ENCODE measurements at regions not wholly inside any gene's neighbourhood (a gene's known extent, or its start where the extent isn't known, plus 50 kb on each side); places are given as distances from the start of the nearest gene placed in this dataset.

DNA sequence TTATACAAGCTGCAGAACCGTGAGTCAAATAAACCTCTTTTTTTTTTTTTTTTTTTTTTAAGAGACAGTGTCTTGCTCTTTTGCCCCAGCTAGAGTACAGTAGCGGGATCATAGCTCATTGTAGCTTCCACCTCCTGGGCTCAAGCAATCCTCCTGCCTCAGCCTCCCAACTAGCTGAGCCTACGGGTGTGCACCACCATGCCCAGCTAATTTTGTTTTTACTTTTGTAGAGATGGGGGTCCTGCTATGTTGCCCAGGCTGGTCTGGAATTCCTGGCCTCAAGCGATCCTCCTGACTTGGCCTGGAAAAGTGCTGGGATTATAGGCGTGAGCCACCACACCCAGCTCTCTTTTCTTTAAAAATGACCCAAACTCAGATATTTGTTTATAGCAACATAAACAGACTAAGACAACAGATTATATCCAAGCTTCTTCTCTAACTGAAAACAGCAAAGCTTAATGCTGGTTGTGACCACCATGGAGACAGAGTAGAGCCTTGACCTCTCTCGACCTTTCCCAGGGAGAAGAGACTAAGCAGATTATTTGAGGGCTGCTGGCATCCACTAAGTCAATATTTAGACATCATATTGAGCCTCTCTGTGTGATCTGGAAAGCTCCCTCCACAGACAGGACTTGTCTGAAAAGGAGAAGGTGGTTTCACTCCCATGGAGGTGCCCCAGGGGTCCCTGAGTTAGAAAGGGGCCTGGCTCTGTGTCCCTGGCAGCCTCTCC is 150.0 kb downstream of the KCTD15 start:
- no peak for DNase-seq (ENCODE audit: low read depth in 4 of 4, low spot score in 1 of 4)

DNA sequence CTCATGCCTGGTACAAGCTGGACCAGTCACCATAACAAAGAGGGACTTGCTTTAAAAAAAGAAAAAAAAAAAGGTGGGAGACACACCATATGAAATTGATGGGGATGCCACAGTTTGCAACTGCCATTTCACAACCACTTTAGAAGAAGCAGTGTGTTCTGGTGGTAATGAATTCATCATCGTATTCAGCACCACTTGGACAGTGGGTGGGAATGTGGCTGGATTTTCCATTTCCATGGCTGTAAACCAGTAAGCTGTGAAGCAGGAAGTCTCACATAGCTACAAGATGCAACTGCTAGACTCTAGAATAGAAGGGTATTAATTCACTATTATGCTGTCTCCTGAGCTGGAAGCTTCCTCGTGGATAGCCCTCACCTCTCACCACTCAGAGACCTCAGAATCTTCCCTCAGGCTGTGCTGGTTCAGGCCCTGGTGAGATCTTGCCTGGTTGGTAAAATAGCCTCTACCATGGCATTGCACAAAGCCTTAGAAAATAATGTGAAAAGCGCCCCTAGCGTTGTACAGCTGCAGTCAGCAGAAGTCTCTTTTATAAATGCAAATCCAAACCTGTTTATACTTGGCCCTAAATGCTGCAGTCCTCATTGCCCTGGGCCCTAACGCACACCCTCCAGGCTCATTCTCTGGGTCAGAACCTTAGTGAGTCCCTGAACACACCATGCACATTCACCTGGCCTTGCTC is 150.7 kb downstream of the KCTD15 start:
- DNase-seq (ENCODE audit: low read depth in 4 of 4, low spot score in 1 of 4): no peak

DNA sequence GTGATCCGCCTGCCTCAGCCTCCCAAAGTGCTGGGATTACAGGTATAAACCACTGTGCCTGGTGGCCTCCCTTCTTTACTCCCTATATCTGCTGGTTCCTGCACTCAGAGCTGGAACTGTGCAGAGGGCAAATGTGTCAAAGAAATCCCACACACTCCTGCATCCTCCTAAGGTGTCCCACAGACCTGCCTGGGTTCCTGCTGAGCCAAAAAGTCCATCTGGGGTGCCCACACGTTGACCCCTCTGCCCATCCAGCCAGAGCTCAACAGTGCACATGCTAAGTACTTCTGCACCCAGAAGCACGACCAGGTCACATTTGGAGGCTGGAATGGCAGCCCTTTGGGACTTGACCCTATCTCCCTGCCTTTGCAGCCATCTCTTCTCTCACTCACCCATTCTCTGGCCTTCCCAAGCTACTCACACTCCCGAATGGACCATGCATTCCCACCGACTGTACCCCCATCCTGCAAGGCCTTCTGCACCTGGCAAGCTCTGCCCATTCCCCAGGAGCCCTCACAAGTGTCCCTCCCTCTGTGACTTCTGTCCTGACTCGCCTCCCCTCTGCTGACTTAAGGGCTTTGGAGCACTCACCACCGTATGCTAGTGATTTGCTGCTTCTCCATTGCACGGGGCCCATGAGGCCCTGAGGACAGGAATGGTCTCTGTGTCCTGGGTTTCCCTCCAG is 152.1 kb downstream of the KCTD15 start:
- no peak for DNase-seq (ENCODE audit: low read depth in 4 of 4, low spot score in 1 of 4)

DNA sequence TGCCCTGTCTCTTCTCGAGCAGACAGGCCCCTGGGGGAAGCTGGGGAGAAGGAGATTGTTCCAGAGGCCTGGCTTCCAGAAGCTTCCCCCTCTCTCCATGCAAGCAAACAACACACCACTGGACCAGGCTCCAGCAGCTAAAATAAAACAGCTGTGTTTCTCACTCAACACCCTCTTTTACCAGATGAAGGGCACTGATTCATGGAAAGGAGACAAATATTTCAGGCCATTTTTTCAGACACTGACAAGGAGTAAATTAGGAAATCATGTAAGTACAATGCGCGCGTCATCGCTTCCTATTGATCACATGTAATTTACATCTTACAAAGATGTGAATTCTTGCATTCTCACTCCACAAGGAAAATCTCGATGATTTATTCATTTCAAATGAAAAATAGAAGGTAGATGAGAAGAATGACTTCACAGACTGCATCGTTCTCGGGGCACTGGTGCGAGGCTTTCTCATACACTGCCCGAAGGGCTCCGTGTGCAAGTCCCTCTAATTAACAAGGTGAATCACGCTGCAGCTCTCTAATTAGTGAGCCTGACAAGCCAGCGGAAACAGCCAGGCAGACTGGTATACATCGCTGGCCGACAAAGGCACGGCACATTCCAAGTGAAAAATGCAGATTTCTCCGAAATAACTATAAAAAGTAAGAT is 153.6 kb downstream of the KCTD15 start:
- DNase-seq (ENCODE audit: low read depth in 4 of 4, low spot score in 1 of 4): no peak

DNA sequence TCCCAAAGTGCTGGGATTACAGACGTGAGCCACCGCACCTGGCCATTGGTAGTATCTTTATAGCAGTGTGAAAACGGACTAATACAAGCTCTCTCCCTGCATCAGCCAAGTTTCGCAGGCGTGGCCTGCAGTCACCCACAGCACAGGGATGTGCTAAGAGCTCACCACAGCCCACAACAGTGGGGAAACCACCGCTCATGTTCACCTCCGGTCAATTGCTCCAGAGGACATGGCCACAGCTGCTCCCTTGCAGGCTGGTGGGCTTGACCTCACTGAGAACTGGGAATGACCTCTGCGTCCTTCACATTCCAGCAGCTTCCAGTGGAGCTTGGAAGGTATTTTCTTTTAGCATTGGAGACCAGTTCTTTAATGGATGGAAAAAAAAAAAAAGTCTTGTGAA is 156.4 kb downstream of the KCTD15 start:
- no peak for DNase-seq (ENCODE audit: low read depth in 4 of 4, low spot score in 1 of 4)

DNA sequence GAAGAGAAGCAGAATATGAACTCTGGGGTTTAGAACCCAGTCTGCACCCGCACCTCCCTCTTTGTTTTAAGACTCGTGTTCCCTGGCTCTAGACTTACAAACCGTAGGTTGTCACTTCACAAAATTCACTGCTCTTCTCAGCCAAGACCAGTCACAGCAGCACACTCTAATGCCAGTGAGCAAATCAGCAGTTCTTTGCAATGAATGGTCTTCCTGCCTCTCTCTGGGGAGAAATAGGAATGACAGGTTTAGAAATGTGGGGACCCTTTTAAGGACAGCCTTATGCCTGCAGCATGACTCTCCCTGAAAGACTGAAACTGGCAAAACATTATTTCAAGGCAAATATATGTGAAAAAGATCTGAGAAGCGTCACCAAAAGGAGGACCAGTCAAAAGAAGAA is 156.9 kb downstream of the KCTD15 start:
- DNase-seq (ENCODE audit: low read depth in 4 of 4, low spot score in 1 of 4): no peak

DNA sequence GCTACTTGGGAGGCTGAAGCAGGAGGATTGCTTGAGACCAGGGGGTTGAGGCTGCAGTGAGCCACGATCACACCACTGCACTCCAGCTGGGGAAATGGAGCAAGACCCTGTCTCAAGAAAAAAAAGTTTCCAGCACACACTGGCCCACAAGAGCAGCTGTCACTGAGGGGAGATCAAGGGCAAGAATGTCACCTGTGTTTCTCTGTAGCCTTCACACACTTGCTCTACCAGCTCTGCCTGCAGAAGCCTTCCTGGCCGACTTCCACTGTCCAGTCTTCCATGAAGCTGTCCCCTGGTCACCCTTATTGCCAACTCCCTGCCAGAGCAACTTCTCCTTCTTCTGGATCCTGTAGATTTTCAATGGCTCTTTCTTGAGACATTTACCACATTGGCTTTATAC is 158.0 kb downstream of the KCTD15 start:
- DNase-seq (ENCODE audit: low read depth in 4 of 4, low spot score in 1 of 4): no peak

DNA sequence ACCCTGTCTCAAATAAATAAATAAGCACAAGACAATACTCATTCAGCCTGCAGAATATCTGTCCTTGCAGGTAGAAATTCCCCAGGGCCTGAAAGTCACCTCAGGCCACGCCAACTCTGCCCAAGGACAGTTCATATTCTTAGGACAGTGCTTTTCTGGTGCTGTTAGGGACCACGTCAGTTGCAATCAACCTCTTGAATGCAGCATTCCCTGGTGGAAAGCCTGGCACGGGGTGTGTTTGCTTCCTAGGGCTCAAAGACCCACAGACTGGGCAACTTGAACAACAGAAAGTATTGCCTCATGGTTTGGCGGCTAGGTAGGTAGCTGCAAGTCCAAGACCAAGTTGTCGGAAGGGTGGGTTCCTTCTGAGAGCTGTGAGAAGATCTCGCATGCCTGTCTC is 160.3 kb downstream of the KCTD15 start:
- no peak for DNase-seq (ENCODE audit: low read depth in 4 of 4, low spot score in 1 of 4)

DNA sequence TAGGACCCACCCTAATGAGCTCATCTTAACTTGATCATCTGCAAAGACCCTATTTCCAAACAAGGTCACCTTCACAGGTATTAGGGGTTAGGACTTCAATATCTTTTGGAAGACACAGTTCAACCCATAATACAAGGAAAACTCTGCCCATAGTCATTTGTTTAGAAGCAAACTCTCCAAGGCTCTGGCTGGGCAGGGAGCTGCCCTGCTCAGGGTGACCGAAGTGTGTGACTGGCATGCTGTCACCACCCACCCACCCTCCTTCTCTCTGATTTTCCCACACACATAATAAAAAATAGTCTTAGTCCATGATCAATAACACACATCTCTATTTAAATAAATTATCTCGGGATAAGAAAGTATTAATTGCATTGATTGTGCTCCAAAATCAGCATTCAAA is 161.1 kb downstream of the KCTD15 start:
- no peak for DNase-seq (ENCODE audit: low read depth in 4 of 4, low spot score in 1 of 4)

DNA sequence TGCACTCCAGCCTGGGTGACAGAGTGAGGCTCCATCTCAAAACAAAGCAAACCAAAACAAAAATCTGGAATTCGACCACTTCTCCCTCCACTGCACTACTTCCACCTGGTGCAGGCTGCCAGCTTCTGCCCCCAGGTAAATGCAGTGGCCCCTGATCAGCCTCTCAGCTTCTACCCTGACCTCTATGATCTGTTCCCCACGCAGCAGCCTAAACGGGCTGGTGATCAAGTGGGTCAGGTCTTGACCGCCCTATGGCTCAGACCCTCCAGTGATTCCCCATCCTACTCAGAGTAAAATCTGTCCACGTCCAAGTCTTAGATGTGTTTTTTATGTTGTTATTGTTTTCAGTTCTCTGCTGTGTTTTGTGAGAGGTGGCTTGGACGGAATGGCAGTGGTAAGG is 163.9 kb downstream of the KCTD15 start:
- no peak for DNase-seq (ENCODE audit: low read depth in 4 of 4, low spot score in 1 of 4)

DNA sequence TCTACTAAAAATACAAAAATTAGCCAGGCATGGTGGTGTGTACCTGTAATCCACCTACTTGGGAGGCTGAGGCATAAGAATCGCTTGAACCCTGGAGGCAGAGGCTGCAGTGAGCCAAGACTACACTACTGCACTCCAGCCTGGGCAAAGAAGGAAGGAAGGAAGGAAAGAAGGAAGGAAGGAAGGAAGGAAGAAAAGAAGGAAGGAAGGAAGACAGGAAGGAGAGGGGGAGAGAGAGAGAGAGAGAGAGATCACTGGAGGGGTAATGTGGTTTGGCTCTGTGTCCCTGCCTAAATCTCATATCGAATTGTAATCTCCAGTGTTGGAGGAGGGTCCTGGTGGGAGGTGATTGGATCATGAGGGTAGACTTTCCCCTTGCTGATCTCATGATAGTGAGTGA is 165.5 kb downstream of the KCTD15 start:
- DNase-seq (ENCODE audit: low read depth in 4 of 4, low spot score in 1 of 4): no peak

DNA sequence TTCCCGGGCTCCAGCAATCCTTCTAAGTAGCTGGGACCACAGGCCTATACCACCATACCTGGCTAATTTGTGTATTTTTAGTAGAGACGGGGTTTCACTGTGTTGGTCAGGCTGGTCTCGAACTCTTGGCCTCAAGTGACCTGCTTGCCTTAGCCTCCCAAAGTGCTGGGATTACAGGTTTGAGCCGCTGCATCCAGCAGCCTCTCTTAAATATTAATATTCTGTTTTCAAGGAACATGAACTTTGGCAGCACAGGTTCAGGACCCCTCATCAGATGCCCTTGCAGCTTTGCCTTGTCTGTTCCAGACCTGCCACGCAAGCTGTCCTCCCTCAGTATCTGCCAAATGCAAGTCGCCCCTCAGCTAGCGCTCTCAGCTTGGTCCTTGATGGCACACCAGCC is 166.8 kb downstream of the KCTD15 start:
- DNase-seq (ENCODE audit: low read depth in 4 of 4, low spot score in 1 of 4): no peak

DNA sequence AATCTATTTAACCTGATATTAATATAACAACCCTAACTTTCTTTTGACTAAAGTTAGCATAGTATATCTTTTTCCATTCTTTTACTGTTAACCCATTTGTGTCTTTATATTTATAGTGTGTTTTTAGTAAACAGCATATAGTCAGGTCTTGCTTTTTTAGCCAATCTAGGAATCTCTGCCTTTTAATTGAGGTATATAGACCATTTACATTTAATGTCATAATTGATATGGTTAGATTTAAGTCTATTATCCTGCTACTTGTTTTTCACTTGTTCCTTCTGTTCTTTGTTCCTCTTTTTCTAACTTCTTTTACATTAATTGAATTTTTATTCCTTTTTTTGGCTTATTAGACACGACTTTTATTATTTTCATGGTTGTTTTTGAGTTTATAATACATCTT is 174.4 kb downstream of the KCTD15 start:
- no peak for DNase-seq (ENCODE audit: low read depth in 4 of 4, low spot score in 1 of 4)

DNA sequence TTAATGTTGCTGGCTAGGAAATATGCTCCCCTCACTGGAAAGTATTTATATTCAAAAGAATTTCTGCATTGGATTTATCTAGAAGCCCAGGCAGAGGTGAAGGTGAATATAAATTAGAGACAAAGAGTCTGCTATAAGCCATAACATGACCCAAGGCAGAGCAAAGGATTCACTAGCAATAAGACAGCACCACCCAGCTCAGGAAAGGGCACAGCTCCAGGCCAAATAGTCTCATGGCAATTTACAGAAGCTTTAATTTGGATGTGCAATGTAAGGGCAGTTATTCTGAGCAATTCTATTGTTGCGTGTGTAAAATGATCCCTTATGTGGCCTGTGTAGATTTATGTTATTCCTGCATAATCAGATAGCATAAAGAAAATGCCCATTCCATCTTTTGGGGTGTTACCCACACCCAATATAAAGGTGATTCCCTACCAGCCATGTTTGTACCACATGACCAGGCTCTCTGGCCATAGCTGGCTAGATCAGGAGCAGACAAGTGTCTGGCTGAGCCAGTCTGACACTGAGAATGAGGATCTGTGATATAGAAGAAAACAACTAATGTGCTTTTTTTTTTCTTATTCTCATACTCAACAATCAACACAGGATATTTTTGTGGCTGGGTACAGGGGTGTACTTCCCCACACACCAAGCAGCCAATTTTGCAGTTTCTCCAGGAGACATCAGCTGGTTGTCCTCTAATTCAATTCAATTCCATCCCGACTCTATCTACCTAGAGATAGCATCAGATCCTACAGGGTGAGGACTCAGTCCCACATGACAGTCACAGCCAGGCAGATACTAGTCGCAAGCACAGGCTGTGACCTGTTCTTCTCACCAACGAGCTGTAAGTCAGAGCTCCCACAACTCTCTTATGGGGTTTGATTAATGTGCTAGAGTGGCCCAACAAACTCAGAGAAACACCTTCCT is 181.4 kb downstream of the KCTD15 start:
- DNase-seq (ENCODE audit: low read depth in 4 of 4, low spot score in 1 of 4): no peak

DNA sequence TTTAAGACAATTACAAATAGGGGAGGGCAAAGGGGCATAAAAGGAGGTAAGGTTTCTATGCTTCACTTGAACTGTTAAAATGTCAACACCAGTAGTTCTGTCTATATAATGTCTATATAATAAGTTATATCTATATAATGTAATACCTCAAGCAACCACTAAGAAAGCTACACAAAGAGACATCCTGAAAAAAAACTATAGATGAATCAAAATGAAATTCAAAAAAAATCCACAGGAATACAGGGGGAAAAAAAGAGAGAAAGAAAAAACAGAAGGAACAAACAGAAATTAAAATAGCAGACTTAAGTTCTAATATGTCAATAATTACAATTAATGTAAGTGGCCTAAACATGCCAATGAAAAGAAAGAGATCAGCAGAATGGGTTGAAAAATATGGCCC is 186.0 kb downstream of the KCTD15 start:
- DNase-seq (ENCODE audit: low read depth in 4 of 4, low spot score in 1 of 4): no peak

DNA sequence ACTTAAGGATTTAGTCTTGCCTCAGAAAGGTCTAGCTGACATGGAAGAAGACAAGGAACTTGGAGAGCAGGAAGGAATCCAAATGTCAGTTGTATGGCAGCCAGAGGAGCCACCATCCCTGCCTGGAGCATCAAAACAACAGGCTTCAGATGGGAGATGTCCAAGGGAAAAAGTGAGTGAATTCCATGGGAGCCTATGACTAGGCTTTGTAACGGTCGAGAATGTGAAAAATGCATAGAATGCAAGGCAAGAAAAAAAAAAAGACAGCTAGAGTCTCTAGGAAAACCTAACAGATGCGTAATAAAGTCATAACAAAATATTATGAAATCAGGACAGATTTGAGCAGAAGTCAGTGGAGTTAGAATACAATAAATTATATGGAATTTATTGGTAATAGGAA is 183.7 kb upstream of the LSM14A start:
- DNase-seq (ENCODE audit: low read depth in 4 of 4, low spot score in 1 of 4): no peak

DNA sequence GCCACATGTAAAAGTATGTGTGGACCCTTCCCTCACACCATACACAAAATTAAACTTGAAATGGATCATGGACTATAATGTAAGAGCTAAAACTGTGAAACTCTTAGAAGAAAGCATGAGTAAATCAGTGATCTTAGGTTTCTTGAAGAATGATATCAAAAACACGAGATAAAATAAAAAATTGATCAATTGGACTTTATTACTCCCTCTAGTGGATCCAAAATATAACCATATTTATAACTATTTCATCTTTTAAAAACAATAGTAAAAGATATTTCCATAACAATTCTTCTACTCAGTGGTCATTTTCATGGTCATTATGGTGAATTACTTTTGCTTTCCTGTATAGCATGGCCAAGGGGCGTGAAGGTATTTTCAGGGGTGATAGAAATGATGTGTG is 174.6 kb upstream of the LSM14A start:
- no peak for DNase-seq (ENCODE audit: low read depth in 4 of 4, low spot score in 1 of 4)

DNA sequence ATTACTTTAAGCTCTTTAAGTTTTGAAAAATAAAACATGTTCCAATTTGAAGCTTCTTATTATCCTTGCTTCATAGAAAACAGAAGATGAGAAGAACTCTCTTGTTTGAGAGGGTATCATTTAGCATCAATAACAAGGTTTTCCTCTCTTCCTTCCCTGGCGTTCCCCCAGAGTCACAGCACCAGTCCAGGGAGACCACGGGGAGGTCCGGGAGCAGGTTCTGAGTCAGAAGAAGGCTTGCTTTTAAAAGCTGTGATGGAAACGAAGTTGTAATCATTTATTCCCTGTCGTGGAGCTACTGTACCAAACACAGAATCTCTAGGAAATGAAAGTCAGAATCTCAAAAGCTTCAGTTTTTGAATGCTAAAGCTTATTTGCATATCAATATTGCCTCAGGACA is 174.0 kb upstream of the LSM14A start:
- DNase-seq (ENCODE audit: low read depth in 4 of 4, low spot score in 1 of 4): no peak

DNA sequence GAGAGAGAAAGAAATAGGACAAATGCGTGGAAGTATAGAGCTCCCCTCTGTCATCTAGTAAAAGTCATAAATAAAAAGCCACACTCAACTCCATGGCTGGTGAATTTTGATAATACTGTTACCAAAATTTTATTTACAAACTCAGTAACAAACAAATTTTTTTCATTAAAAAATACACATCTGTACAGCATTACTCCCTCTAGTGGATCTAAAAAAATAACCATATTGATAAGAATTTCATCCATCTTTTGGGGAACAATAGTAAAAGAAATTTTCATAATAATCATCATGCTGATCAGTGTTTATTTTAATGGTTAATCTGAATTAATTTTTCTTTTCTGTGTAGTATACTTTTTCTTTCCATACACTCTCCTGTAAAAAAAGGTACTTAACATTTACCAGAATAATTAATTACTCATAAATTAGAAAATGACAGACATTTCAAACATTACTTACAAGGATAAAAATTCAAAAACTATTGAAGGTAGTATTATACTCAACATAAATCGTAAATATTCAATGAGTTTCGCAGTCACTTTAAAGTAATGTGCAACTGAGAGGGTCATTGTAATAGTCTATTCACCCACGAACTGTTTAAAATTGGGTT is 173.5 kb upstream of the LSM14A start:
- DNase-seq (ENCODE audit: low read depth in 4 of 4, low spot score in 1 of 4): no peak

DNA sequence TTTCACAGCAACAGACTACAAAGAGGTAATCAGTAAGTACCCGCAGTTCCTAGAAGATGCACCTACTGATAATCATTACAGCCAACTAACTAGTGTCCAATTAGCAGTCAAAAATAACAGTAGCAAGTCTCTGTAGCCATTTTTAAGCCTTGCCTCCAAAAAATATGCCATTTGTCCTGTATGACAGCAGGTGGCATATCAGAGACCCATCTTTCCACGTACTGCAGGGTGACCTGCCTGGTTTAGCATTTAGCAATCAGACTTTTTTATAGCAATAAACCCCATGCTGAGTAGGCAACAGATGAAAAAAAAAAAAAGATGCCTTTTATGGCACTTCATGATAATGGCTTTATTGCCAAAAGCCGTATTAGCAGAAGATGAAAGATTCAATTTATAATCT is 155.3 kb upstream of the LSM14A start:
- DNase-seq (ENCODE audit: low read depth in 4 of 4, low spot score in 1 of 4): no peak
